ENCODE measurements at regions not wholly inside any gene's neighbourhood (a gene's known extent, or its start where the extent isn't known, plus 50 kb on each side); places are given as distances from the start of the nearest gene placed in this dataset.

- TF ChIP-seq CTCF (IDR thresholded peaks at IDR 0.05; ENCODE audit: low read length) = no peak
- TF ChIP-seq EZH2 (optimal IDR thresholded peaks at IDR 0.05; ENCODE audit: low read depth, low read length) = no peak
Measured at GRCh38 chr3:168260859-168261258, 165.1 kb upstream of the GOLIM4 start.

All from MM.1S (cell line).